ENCODE measurements at regions not wholly inside any gene's neighbourhood (a gene's known extent, or its start where the extent isn't known, plus 50 kb on each side); places are given as distances from the start of the nearest gene placed in this dataset.

DNA sequence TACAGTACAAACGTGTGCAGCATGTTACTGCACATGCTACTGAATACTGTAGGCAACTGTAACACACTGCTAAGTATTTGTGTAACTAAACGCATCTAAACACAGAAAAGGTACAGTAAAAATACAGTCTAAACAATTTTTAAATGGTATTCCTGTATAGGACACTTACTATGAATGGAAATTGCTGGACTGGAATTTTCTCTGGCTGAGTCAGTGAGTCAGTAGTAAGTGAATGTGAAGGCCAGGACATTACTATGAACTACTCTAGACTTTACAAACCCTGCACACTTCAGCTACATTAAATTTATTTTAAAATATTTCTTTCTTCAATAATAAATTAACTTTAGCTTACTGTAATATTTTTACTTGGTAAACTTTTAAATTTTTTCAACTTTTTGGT is 225.0 kb upstream of the TENT5A start:
- DNase-seq = no peak
- Histone ChIP-seq H3K36me3 (no peaks in the 10 kb centered on the region), H3K4me3 (no peak overlapping the region), H3K9me3 (peaks cover 0 to 8% of the 10 kb centered on the region in 2 donors), H3K4me1 (no peaks in the 10 kb centered on the region), H3K27me3 (no peaks in the 10 kb centered on the region), H3K27ac (no peak overlapping the region)
- TF ChIP-seq, protein P1, sequence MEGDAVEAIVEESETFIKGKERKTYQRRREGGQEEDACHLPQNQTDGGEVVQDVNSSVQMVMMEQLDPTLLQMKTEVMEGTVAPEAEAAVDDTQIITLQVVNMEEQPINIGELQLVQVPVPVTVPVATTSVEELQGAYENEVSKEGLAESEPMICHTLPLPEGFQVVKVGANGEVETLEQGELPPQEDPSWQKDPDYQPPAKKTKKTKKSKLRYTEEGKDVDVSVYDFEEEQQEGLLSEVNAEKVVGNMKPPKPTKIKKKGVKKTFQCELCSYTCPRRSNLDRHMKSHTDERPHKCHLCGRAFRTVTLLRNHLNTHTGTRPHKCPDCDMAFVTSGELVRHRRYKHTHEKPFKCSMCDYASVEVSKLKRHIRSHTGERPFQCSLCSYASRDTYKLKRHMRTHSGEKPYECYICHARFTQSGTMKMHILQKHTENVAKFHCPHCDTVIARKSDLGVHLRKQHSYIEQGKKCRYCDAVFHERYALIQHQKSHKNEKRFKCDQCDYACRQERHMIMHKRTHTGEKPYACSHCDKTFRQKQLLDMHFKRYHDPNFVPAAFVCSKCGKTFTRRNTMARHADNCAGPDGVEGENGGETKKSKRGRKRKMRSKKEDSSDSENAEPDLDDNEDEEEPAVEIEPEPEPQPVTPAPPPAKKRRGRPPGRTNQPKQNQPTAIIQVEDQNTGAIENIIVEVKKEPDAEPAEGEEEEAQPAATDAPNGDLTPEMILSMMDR (IDR thresholded peaks at IDR 0.05) = no peak
- intact Hi-C loops (cut with DNase I; ENCODE audit: low total_unique reads) = no loop called here

DNA sequence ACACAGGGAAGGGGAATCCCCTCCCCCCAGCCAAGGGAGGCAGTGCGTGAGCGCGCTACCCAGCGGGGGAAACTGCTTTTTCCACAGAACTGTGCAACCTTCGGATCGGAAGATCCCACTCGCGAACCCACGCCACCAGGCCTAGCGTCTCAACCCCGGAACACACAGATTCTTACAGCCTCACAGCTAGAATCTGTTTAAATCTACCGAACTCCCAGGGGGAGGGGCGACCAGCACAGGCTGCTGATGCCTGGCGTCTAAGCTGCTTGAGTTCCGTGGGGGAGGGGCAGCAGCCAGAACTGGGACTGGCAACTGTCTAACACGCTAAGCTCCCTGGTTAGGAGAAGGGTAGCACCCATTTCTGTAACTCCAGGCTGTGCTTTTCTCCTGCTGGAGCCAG is 217.3 kb upstream of the TENT5A start:
- Histone ChIP-seq H3K4me3 (no peak overlapping the region), H3K4me1 (no peaks in the 10 kb centered on the region), H3K9me3 (no peaks in the 10 kb centered on the region), H3K27ac (no peak overlapping the region), H3K36me3 (no peaks in the 10 kb centered on the region), H3K27me3 (no peaks in the 10 kb centered on the region)
- TF ChIP-seq, protein P1 (IDR thresholded peaks at IDR 0.05) = no peak
- TF ChIP-seq POLR2A (IDR thresholded peaks at IDR 0.05) = no peak
- DNase-seq = no peak
- intact Hi-C loops (cut with DNase I; ENCODE audit: low total_unique reads) = no loop called here

DNA sequence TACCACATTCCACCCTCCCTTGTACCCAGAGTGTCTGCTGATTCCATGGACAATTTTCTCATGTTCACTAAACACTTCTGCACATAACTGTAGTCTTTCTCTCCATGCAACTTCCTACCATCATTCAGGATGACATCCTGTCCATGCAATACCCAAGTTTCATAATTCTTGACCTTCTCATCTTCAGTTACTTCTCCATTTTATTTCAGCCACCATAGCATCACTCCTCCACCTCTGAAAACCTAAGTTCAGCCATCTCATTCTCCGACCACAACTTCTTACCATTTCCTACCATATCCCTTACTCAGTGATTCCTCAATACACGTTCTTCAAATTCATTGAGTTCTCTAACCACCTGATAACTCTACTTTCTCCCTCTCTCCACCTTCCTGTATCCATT is 216.5 kb upstream of the TENT5A start:
- Histone ChIP-seq H3K27me3 (no peaks in the 10 kb centered on the region), H3K9me3 (no peaks in the 10 kb centered on the region), H3K27ac (no peak overlapping the region), H3K4me3 (no peak overlapping the region), H3K36me3 (no peaks in the 10 kb centered on the region), H3K4me1 (no peaks in the 10 kb centered on the region)
- intact Hi-C loops (cut with DNase I; ENCODE audit: low total_unique reads) = no loop called here
- DNase-seq = no peak
- TF ChIP-seq POLR2A (IDR thresholded peaks at IDR 0.05) = no peak
- TF ChIP-seq, protein P1 (IDR thresholded peaks at IDR 0.05) = no peak

DNA sequence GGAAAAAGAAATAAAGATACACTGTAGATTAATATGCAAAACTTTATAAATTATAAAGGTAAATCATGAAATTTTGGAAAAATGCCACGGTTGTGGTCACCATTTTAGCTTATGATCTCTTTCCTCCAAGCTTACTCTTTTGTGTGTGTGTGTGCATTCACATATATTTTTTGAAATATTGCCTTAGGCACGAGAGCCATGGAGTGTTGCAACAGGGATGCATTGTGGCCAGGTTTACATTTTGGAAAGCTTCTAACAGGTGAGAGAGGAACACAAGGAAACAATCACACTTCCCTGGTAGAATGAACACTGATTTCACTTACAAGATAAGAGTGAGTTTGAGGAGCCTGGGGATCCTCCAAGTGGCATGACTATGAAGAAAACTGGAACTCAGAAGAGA is 214.5 kb upstream of the TENT5A start:
- Histone ChIP-seq H3K9me3 (no peaks in the 10 kb centered on the region), H3K36me3 (no peaks in the 10 kb centered on the region), H3K27ac (no peak overlapping the region), H3K27me3 (no peaks in the 10 kb centered on the region), H3K4me1 (no peaks in the 10 kb centered on the region), H3K4me3 (no peak overlapping the region)
- no peak for DNase-seq
- TF ChIP-seq, protein P1 (IDR thresholded peaks at IDR 0.05) = no peak
- TF ChIP-seq POLR2A (IDR thresholded peaks at IDR 0.05) = no peak
- intact Hi-C loops (cut with DNase I; ENCODE audit: low total_unique reads) = no loop called here

DNA sequence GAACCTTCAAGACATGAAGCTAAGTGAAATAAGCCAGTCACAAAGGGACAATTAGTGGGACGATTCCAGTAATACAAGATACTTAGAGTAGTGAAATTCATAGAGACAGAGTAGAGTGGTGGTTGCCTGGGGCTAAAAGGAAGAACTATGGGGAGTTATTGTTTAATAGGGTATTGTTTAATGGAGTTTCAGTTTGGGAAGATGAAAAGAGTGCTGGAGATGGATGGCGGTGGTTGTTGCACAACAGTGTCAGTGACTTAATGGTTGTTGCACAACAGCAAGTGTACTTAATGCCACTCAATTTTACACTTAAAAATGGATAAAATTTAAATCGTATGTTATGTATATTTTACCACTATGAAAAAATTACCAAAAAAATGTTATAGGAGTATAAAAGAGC is 209.7 kb upstream of the TENT5A start:
- no peaks in the 10 kb centered on the region for H3K27me3 ChIP-seq
- H3K4me1 ChIP-seq = no peaks in the 10 kb centered on the region
- no peak overlapping the region for H3K4me3 ChIP-seq
- intact Hi-C loops (cut with DNase I; ENCODE audit: low total_unique reads) = no loop called here
- no peak overlapping the region for H3K27ac ChIP-seq
- DNase-seq = no peak
- TF ChIP-seq, protein P1 (IDR thresholded peaks at IDR 0.05) = no peak
- TF ChIP-seq POLR2A (IDR thresholded peaks at IDR 0.05) = no peak
- no peaks in the 10 kb centered on the region for H3K9me3 ChIP-seq
- no peaks in the 10 kb centered on the region for H3K36me3 ChIP-seq
